GM19023 (cell line): ENCODE measurements at regions not wholly inside any gene's neighbourhood (a gene's known extent, or its start where the extent isn't known, plus 50 kb on each side); places are given as distances from the start of the nearest gene placed in this dataset.

ENCODE experiments used
- ATAC-seq: cut with Tn5 transposase; IDR thresholded peaks from one replicate; pipeline ENCODE4 v1.9.1; 2021; ENCODE audit warnings: mild to moderate bottlenecking, moderate library complexity; ENCODE audit not compliant: unreplicated experiment

GRCh38 chr18:61756244-61756643, 136.6 kb downstream of the RNF152 start:
- ATAC-seq, result no peak

DNA sequence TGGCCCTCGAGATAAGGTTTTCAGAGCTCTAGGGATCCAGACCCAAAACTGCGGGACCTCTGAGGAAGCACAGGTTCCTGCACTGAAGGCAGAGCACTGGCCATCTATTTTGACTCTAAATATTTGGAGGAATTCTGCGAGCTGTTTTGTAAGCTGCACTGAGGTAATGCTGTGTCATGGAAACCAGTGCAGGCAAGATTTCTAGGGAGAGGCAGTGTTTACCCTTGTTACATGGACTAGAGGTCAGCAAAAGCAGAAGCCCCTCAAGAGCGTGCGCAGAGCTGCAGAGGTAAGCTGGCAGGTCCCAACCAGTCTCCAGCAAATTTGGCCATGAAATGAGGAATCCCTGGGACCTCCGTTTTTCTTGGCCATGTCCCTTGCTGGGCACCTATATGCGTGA, 137.3 kb downstream of the RNF152 start:
- no peak for ATAC-seq

GRCh38 chr18:61754039-61754583, 138.7 kb downstream of the RNF152 start:
- no peak for ATAC-seq

GRCh38 chr18:61753373-61753772, 139.4 kb downstream of the RNF152 start:
- ATAC-seq, result no peak

DNA sequence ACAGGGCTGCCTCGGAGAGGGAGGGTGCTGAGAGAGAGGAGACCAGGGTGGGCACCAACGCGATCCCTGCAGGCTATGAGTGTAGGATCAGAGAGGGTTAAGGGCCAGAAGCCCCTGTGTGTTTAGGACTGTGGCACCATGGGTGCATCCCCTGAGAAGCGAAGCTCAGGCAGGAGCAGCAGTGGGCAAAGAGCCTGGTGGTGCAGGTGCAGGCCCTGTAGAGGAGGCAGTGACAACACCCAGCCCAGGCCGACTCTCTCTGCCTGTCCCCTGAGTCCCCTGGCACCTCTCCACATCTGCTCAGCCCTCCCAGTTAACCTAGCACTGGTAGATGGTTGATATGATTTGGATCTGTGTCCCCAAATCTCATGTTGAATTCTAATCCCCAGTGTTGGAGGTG, 139.8 kb downstream of the RNF152 start:
- no peak for ATAC-seq

- no peak for ATAC-seq
These were observed 141.8 kb downstream of the RNF152 start for GRCh38 chr18:61750840-61751668.

- no peak for ATAC-seq
These were observed 143.3 kb downstream of the RNF152 start for GRCh38 chr18:61749546-61749945.

- no peak for ATAC-seq
These were observed 143.8 kb downstream of the RNF152 start for GRCh38 chr18:61749031-61749430.

- ATAC-seq, result no peak
These were observed 144.8 kb downstream of the RNF152 start for GRCh38 chr18:61748004-61748403.

GRCh38 chr18:61743775-61744531, 148.9 kb downstream of the RNF152 start:
- ATAC-seq, result no peak

- ATAC-seq, result no peak
These were observed 150.0 kb downstream of the RNF152 start for GRCh38 chr18:61742565-61743429.

DNA sequence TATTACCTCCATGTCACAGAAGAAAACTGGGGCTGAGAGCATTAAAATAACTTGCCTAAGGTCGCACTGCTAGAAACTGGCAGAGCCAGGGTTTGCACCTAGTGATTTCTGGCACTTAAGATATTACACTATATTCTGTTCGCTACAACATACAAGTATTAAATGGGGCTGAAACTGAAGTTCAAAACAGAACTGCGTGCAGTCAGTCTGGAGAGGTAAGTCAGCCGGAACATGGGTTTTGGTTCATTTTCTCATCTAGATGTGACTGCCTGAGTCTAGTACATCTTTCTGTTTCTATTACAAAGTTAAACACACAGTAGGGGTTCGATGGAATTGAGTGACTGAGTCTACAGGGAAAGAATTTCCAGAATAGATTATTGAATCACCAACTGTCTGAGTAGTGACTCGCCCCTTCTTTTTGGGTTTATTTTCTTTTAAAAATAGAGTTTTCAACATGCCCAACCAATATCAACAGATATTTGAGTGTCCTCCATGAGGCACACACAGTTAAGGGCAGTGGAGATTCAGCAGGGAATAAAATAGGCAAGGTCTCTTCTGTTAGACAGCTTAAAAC, 150.8 kb downstream of the RNF152 start:
- ATAC-seq, result no peak

- ATAC-seq, result no peak
These were observed 154.3 kb downstream of the RNF152 start for GRCh38 chr18:61738488-61738887.

DNA sequence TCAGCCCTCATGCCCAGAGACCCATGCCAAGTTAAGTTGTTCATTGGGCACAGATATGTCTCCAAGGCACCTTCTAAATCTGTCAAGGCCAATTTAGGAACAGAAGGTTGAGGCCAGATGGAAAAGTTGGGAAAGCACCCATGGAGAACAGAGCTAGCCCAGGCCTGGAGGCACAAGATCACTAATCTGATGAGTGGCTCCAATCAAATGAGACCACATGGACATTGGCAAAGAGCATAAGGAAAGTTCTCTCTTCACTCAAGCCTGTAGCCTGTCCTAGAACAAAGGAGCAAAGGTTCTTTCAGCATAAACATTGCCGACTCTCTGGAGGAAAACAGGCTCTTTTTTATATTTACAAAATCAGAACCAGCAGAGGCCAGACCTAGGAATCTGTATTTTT, 154.8 kb downstream of the RNF152 start:
- no peak for ATAC-seq

- no peak for ATAC-seq
These were observed 156.7 kb downstream of the RNF152 start for GRCh38 chr18:61736133-61736532.

- no peak for ATAC-seq
These were observed 157.2 kb downstream of the RNF152 start for GRCh38 chr18:61735564-61736102.

DNA sequence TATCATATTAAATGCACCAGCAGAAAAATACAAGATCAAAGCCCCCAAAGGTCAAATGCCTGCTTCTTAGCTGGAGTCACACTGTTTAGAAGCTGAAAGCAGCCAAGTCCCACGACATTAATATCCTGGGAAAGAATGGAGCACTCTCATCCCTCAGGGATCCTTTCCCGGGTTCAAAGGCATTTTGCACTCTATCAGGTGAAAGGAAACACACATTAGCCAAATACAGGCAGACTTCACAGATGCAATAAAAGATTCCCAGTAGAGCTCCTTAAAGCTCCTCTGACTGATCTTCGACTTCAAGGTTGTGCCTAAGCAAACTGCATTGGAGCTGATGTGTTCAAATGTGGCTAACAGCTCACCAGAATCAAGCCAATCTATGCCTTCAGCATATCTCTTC, 158.4 kb downstream of the RNF152 start:
- ATAC-seq, result no peak

- ATAC-seq, result no peak
These were observed 160.0 kb downstream of the RNF152 start for GRCh38 chr18:61732854-61733253.

GRCh38 chr18:61731693-61732376, 161.0 kb downstream of the RNF152 start:
- no peak for ATAC-seq

- no peak for ATAC-seq
These were observed 161.6 kb downstream of the RNF152 start for GRCh38 chr18:61731178-61731577.
